ENCODE measurements at regions not wholly inside any gene's neighbourhood (a gene's known extent, or its start where the extent isn't known, plus 50 kb on each side); places are given as distances from the start of the nearest gene placed in this dataset.

DNA sequence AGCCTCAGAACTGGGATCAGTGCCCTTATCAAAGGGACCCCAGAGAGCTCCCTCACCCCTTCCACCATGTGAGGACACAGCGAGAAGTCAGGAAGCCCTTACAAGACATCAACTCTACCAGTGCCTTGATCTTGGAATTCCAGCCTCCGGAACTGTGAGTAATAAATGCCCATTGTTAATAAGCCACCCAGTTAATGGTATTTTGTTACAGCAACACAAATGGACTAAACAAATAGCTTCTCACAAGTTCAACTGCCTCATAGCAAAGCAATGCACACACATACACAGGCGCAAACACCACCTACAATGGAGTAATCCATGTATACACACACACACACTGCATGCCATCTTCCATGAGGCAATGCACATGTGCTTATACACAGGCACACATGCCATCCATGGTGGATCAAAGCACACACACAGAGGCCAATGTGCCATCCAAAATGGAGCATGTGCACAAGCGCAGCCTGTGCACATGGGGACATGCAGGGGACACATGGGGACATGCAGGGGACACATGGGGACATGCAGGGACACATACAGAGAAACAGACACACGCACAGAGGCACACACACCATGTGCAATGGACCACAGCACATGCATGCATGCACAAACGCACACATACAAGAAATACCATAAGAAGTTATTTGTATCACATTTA lies 137.6 kb upstream of the TBL1X start:
- DNase-seq (ENCODE audit: low read depth) = no peak

DNA sequence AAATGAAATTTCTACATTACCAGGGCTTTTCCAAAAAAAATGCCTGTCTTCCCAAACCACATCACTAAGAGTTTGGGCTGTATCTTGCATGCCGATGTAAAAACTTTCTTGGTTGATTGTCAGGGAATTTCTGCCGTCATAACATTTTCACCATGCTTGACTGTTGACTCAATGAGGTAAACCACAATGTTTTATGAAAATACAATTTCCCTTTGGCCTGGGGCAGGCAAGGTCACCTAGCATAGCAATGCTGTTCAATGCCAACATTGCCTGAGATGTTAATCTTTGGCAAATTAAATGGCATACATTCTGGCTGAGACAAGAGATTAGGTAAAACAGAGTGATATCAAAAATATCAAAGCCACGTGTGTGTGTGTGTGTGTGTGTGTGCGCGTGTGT lies 137.1 kb upstream of the TBL1X start:
- TF ChIP-seq, protein P1, sequence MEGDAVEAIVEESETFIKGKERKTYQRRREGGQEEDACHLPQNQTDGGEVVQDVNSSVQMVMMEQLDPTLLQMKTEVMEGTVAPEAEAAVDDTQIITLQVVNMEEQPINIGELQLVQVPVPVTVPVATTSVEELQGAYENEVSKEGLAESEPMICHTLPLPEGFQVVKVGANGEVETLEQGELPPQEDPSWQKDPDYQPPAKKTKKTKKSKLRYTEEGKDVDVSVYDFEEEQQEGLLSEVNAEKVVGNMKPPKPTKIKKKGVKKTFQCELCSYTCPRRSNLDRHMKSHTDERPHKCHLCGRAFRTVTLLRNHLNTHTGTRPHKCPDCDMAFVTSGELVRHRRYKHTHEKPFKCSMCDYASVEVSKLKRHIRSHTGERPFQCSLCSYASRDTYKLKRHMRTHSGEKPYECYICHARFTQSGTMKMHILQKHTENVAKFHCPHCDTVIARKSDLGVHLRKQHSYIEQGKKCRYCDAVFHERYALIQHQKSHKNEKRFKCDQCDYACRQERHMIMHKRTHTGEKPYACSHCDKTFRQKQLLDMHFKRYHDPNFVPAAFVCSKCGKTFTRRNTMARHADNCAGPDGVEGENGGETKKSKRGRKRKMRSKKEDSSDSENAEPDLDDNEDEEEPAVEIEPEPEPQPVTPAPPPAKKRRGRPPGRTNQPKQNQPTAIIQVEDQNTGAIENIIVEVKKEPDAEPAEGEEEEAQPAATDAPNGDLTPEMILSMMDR (conservative IDR thresholded peaks at IDR 0.05; ENCODE audit: low read depth, low read length) = no peak
- no peak overlapping the region for H3K4me3 ChIP-seq (ENCODE audit: low read length)
- DNase-seq (ENCODE audit: low read depth) = peak; percentile 70

More for the DNA sequence above, 137.6 kb upstream of the TBL1X start:
- TF ChIP-seq, protein P1 (conservative IDR thresholded peaks at IDR 0.05; ENCODE audit: low read depth, low read length) = no peak
- H3K4me3 ChIP-seq (ENCODE audit: low read length) = no peak overlapping the region

DNA sequence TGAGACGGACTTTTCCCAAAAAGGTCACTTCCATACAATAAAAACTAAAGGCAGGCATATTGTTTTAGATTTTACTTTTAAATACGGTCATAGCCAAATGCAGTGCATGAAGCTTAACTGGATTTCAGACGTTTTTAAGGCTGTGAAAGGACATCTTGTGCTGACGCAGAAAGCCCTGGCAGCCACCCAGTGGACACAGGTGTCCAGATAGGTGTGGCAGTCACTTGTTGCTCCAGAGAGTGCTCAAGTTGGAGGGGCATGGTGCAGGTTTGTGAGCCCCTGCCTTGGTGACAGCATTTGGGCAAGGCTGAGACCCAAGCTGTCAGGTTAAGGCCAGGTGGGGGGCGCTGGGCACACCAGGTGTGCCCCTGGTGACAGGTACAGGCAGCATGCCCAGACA lies 135.8 kb upstream of the TBL1X start:
- TF ChIP-seq, protein P1 (conservative IDR thresholded peaks at IDR 0.05; ENCODE audit: low read depth, low read length) = no peak
- no peak for DNase-seq (ENCODE audit: low read depth)
- H3K4me3 ChIP-seq (ENCODE audit: low read length) = no peak overlapping the region

DNA sequence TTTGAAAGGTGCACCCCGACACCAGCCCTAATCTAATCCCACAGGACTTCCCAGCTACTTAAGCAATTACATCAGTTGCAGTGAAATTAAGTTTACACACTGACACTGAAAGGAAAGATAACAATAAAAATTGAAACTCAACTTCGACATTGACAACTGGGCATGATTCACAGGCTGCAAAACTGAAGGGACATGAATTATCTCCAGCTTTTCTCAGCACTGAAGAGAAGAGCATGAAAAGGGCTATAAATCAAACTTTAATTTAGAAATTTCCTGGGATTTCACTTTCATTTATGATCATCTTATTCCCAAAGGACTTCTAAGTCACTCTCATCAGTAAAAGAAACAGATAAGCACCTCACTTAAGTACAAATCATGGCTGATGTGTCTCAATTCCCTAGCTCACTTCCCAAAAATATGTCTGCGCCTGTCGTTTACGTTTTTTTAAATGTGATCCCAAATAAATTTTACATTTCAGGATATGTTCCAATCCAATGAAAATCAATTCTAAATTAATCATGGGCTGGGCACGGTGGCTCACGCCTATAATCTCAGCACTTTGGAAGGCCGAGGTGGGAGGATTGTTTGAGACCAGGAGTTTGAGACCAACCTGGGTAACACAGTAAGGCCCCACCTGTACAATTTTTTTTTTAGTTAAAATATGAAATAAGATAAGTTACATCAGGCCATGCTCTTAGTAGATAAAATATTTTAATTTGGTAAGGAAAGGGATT lies 134.4 kb upstream of the TBL1X start:
- TF ChIP-seq, protein P1 (conservative IDR thresholded peaks at IDR 0.05; ENCODE audit: low read depth, low read length) = no peak
- no peak for DNase-seq (ENCODE audit: low read depth)
- H3K4me3 ChIP-seq (ENCODE audit: low read length) = no peak overlapping the region

DNA sequence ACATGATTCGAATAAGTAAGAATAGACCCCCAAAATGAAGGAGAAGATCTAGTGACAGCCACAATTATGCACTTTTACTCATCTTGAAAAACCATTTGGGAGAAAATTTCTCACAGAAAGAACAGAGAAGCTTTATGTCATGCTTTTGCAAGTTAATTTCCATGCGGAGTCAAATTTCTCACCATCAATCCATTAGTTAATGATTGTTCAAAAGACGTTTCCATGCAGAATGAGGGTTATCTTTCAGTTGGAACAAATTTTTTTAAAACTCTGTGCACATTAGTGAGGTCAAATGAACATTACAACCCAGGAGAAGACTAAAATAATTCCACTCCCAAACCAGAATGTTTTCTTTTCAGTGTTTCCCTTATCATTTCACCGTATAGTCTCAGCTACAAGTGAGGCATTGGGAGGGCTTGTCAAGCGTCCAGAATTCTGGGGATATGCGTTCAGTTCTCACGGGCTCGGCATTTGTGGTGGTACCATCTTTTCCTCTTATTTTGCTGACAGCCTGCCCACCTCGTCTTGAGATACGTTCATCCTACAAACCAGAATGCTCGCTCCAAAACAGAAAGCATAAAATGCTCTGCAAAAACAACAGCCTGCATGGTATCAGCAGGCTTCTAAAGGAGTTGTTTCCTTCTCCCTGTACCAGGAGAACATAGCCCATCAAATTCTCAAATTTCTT lies 130.8 kb upstream of the TBL1X start:
- TF ChIP-seq, protein P1 (conservative IDR thresholded peaks at IDR 0.05; ENCODE audit: low read depth, low read length) = no peak
- no peak for DNase-seq (ENCODE audit: low read depth)
- H3K4me3 ChIP-seq (ENCODE audit: low read length) = no peak overlapping the region

DNA sequence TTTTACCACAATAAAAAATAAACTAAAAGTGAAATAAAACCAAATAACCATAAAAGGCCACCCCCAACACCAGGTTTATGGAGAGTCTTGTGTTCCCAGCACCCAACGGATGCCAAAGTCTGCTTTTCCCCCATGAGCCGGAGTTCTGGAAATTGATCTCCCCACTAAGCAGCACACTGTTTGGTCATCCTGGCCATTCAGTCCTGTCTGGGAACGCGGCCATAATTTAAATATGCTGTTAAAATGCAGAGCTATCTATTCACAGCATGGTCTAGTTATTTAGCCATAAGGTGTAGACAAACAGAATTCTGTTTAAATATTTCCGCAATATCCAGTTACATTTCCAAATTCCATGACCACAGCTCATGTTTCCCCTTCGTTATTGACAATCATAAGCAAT lies 129.6 kb upstream of the TBL1X start:
- no peak for DNase-seq (ENCODE audit: low read depth)
- TF ChIP-seq, protein P1 (conservative IDR thresholded peaks at IDR 0.05; ENCODE audit: low read depth, low read length) = no peak
- no peak overlapping the region for H3K4me3 ChIP-seq (ENCODE audit: low read length)
